GM18858 (cell line): ENCODE measurements at regions not wholly inside any gene's neighbourhood (a gene's known extent, or its start where the extent isn't known, plus 50 kb on each side); places are given as distances from the start of the nearest gene placed in this dataset.

ENCODE experiments used
- ATAC-seq: cut with Tn5 transposase; IDR thresholded peaks from one replicate; pipeline ENCODE4 v1.9.1; 2021; ENCODE audit not compliant: unreplicated experiment

DNA sequence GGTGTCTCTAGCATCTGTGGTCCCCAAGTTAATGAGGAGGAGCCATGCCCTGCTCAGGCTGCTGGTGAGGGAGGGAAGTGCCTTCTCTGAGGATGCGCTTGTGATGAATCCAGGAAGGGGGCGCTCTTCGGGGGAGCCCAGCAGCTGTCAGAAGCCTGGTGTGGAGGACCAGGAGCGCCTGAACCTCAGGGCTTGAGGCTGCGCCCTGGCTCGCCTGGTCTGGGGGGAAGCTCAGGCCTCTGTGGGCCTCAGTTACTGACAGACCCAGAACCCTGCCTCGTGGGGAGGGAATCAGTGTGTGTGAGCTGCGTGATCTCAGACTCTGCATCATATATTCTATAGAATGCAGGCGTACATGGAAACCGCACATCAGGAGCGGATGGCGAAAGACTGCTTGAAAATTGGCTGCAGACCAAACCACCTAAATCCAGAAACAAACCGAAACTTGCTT lies 126.1 kb downstream of the SEC14L1 start:
- ATAC-seq: no peak

DNA sequence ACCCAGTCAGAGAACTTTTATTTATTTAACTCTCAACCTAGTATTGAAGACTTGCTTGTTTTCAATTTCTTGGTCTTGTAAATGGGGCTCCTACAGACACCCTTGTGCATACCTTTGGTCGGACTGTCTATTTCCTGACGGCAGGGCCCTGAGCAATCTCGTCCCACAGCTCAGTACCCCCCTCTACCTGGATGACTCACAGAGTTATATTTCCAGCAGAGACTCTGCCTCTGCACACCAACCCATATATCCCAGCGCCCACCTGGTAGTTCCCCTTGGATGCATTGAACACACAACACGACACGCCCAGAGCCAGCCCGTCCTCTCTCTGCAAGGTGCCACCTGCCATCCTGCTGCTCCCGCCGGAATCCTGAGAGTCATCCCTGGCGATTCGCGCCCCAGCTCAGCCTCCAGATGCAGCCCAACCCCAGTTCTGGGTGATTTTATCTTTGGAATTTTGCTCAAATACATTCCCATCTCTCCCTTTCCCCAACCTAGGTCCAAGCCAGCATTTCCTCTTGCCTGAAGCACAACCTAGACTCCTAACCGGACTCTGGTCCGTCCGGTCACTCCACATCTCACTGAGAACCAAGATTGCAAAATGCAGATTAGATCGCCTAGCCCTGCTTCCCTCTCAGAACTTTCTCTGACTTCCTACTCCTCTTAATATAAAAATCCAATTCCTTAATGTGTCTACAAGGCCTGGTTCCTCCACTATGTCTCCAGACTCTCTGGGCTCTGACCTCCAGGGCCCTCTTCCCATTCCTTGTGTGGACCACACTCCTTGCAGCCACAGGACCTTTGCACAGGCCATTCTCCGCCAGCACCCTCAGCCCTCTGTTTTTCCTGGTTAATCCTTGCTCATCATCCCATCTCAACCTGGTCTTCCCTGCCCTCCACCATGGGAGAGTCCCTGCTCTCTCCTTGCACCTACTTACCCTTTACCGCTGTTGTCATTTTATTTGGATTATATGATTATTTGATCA lies 129.2 kb downstream of the SEC14L1 start:
- no peak for ATAC-seq

DNA sequence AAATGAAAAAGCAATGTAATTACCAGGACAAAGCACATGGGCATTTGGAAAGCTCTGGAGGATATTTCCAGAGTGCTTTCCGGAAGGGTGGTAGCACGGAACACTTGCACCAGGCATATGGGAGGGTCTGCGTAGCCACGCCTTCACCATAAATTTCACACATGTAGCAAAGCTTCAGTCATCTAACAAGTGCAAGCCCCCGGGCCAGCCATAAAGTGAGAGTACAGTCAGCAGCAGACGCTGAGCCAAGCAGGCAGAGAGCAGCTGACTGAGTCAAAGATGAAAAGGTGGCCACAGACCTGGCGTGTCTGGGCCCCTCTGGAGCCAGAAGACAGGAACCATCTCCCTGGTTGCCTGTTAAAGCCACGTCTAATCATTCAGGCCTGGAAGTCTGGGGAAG lies 130.6 kb downstream of the SEC14L1 start:
- no peak for ATAC-seq

DNA sequence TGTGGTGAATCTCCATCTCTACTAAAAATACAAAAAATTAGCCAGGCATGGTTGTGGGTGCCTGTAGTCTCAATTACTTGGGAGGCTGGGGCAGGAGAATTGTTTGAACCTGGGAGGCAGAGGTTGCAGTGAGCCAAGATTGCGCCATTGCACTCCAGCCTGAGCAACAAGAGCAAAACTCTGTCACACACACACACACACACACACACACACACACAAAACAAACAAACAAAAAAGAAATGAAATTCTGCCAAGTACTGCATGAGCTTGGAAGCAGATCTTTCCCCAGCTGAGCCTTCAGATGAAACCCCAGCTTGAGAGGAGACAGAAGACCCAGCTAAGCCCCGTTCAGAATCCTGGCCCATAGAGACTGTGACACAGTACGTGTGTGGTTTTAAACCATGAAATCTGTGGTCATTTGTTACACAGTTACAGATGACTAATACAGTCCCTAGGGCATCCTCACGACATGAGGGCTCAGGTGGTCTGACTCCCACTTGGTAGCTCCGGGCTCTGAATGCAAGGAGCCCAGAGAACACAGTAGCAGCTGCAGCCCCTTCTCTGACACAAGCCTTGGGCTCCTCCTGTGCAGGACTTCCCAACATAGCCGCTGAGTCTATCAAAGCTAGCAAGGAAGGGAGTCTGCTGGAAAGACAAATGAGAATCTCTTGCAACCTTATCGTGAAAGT lies 132.8 kb downstream of the SEC14L1 start:
- no peak for ATAC-seq

DNA sequence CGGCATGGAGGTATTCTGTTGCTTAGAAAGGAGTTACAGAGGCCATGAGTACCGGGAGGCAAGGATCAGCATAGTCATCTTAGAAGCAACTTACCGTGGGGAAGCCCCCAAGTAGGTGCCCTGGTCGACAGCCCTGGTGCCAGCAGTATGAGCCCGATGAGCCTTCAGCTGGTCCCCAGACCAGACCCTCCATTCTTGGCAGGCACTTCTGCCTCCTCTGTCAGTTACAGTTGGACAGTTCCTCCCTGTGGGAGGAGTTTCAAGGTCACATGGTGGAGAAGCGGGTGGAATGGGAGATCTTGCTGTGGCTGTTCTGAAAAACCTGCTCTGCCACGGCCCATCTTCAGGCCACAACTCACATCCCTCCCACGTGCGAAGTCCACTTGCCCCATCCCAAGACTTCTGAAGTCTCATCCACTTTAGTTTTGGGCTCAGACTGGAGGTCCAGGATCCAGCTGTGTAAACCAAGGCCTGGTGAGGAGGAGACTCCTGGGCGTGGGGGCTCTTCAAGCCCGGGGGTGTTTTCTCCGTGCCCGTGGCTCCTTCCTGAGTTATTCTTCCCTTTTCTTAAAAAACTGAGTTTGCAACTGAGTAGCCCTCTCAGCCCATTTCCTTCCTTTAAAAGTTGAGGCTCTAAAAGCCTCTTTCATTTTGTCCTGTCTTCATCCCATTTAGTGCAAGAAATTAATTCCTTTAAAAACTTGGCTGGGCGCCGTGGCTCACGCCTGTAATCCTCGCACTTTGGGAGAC lies 133.5 kb downstream of the SEC14L1 start:
- no peak for ATAC-seq

DNA sequence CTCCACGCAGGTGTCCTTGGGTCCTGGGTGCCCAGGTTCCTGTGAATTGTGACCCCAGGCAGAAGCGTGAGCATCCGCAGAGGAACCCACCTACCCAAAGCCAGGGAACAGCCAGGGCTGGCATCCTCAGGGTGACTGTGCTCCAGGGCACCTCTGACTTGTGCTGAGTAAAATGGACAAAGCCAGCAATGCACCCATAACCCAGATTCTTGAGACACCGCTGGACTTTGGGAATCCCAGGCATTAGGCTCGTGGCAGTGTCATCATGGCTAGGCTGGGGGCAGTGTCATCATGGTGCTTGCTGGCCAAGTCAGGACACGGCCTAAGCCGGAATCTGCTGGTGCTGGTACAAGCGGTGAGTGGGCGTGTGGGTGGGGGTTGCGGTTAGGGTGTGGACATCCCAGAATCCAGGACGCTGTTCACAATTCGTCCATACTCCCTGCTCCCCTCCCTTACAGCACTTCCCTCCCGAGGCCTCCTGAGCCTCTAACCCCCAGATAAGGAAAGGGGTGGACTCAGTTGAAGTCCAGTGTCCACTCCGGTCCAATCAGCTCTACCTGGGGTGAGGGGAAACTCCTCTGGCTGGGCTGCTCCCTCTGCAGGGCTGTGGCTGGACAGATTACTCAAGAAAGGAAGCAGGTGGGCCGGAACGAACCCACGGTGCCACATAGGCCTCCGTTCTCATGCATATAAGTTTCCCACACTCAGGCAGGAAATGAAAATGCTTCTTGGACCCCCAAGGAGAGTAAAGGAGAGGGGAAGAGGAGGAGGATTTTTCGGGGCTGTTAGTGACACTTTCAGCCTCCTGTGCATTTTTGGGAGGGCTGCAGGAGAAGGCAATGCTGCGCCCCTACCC lies 138.9 kb downstream of the SEC14L1 start:
- ATAC-seq: no peak

DNA sequence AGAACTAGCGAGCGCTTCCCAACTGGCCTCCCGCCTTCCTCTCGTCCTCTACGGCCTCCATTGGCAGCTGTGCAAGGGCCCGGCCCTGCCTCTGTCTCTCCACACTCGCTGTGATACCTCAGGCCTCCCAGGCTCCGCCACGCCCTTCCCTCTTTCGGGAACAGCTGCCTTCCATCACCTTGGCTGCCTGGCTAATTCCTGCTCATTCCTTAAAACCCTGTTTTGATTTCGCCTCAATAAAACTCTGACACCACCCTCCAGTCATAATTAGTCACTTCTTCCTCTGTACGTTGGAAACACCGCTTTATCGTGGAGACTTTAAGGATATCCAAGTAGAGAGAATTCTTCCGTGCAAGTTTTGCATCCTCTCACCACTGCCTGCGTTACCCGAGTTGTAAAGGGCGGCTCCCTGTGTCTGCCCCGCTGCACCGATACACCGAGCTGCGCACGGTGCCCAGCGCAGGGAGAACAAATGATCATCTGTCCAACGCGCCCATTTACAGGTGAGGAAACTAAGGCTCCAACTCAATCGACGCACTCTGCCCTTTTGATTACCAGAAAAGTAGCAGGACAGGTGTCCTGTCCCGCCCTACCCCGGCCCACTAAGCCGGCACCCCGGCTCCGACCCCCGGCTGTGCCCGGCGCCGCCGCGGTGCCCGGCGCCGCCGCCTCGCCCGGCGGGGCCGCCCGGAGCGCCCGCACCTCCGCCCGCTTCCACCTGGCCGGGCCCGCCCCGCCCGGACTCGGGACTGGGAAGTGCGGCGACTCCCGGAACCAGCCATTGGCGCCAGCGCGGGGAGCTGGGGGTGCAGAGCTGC lies 139.7 kb downstream of the SEC14L1 start:
- ATAC-seq: no peak

DNA sequence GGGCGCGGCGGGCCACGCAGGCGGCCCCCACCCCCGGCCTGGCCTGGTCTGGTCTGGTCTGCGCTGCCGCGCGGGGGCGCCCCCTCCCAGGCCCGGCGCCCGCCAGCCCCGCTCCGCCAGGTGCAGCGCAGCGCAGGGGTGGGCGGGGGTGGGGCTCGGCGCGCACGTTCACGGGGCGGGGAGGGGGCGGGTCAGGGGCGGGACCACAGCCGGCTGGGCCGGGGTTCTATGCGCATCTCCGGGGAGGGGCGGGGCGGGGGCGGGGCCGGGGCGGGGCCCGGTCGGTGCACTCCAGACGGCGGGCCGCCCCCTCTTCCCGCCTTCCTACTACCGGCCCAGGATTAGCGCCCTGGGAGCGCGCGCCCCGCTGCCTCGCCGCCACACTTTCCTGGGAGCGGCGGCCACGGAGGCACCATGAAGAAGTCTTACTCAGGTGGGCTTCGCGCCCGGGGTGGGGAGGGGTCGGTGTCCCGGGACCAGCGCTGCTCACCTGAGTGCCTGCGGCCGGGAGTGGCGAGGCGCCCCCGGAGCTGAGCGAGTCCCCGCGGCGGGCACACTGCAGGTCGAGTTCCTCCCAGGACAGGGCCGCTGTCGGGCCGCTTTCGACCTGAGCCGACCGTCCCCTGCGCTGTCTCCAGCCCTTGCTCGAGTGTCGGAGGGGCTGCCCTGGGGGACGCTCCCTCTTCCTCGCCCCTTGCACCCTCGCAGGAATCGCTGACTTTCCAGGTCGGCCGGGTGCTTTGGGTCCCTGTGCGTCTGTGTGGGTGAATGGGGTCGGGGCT lies 140.5 kb downstream of the SEC14L1 start:
- ATAC-seq: no peak

DNA sequence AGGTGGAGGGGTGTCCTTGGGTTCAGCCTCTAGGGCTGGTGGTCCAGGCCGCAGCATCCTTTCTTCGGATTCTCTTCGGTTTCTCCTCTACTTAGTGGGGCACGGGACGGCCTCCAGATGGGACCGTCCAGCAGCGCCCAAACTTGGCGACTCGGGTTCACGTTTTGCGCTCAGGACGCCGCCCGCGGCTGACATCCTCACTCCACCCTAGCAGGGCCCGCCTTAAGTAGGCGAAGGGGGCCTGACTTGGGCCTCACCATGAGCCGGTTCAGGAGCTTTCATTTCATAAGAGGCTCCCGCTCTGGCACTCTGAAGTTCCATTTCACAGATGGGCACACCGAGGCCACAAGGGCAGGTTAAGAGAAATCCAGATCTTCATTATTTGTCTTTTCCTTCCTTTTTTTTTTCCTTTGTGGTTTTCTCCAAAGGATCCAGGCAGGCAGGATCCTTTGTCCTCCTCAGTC lies 141.2 kb downstream of the SEC14L1 start:
- no peak for ATAC-seq

DNA sequence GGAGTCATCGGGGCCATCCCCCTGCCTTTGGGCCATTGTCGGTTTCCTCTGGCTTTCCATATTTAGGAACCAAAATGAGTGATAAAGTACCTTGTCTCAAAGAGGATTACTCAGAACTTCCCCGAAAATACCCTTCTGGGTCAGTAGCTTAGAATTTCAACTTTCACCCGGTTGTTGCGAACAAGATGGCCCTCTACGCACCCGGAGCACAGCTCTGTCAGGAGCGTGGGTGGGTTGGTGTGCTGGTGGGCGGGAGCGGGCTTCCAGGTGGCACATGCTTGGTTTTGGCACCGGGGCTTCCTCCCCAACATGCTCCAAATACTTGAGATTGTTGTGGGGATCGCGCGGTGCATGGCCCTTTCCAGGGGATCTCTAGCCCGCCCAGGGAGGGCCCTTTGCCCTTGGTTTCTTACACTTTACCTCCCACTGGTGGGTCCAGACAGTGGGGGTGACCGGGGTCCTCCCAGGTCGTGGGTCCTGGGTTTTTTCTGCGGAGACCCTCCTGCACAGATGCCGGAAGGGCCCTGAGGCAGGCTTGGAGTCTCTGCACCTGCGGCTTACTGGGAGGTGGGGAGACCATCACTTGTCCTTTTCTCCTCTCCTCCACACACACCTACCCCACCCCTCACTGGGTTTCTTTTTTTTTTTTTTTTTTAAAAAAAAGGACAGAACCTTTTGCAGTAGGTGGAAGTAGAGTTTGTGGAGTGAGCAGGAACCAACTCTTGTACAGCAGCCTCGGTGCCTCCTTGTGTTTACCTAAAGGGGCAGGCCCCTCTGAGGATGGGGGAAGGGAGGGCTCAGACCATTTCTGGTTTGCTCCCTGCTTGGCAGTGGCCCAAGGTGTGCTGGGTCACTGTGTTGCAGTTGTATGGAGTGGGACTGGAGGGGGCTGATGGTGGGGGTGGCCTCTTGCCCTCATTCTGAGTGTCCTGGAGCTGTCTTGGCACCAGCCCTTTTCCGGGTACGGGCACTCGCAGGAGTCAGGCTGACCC lies 142.1 kb downstream of the SEC14L1 start:
- ATAC-seq: no peak

DNA sequence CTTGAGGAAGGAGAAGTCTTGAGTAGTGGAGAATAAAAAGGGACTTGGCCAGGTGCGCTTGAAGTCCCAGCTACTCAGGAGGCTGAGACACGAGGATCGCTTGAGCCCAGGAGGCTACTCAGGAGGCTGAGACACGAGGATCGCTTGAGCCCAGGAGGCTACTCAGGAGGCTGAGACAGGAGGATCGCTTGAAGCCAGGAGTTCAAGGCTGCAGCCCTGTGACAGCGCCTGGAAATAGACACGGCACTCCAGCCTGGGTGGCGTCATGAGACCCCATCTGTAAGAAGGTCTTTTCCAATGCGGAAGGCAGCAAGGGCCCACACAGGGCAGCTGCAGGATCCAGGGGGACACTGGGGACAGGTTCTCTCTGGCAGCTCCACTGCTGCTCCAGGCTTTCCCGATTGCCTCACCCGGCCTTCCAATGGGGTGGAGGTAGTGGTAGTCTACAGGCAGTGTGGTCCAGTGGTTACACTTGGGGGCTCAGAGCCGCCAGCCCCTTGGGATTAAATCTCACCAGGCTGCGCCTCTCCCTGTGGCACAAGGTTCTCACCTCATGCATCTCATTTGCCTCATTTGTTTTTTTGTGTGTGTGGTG lies 143.4 kb downstream of the SEC14L1 start:
- no peak for ATAC-seq

DNA sequence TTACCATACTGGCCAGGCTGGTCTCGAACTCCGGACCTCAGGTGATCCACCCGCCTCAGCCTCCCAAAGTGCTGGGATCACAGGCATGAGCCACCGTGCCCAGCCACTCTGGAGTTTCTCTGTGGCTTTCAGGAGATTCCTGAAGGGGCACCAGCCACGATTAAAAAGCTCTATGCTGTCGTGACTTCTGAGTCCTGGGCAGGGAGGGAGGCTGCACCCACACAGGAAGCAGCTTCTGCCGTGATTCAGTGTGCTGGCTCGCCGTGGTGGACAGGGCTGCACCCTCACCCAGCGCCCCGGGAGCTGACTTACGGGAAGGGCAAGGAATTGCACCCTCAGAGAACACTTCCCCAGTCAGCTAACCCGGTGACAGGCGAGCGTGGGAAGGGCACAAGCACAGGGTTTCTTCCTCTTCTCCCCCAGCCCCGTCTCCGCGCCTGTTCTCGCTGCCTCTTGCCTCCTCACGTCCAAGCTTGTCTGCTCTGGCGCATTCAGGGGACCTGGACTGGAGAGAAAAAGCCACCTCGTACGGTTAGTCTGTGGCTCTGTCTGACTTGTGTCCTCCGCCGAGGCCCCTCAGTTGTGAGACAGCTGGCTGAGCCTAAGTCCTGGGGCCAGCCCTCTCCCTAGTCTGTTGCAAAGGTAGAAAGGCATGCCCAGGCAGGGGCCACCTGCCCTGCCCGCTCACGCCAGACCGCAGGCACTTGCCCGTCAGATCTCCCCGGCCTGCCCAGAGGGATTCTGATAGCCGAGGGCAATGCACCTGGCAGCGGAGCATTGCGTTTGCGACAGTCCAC lies 145.0 kb downstream of the SEC14L1 start:
- ATAC-seq: no peak

DNA sequence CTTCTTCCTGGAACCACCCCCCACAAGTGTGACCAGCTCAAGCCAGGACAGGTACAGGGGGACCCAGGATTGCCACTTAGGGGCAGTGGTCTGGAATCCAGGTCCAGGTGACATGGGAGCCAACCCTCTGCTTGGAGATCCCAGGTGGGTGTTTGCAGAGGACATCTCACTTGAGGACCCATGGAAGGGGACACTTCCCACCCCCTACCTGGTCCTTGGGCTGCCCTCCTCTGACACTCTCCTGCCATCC lies 145.5 kb downstream of the SEC14L1 start:
- ATAC-seq: no peak

DNA sequence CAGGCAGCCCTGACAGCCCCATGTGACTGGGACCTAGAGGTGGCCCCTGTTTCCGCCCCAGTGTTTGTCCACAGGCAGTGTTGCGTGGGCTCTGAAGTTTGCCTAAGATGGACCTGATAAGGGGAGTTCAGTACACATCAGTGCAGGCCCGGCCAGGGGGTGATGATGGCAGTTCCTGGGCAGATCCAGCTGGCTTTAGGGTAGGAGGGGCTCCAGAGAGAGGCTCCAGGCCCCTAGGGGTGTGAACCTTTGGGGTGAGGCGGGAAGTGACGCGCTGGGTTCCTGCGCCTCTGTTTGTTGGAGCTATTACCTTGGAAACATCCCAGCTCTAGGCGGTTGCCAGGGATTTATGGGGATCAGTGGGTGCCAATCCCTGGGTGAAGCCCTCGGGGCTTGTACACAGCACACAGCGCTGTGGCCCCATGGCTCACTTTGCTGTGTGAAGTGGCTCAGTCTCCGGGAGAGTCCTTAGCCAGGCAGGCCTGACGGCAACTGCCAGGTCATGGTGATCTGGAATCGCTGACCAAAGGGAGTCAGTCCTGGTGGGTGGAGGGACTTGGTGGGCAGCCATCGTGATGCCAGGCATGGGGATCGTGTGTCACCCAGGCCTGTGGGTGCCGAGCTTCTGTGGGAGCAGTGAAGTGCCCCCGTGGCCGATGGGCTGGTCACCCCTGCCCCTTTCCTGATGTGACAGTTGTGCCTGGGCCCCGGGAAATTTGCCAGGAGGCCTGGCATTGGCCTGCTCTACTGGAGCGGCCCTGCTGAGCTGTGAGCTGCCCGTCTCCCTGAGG lies 146.1 kb downstream of the SEC14L1 start:
- ATAC-seq: no peak

DNA sequence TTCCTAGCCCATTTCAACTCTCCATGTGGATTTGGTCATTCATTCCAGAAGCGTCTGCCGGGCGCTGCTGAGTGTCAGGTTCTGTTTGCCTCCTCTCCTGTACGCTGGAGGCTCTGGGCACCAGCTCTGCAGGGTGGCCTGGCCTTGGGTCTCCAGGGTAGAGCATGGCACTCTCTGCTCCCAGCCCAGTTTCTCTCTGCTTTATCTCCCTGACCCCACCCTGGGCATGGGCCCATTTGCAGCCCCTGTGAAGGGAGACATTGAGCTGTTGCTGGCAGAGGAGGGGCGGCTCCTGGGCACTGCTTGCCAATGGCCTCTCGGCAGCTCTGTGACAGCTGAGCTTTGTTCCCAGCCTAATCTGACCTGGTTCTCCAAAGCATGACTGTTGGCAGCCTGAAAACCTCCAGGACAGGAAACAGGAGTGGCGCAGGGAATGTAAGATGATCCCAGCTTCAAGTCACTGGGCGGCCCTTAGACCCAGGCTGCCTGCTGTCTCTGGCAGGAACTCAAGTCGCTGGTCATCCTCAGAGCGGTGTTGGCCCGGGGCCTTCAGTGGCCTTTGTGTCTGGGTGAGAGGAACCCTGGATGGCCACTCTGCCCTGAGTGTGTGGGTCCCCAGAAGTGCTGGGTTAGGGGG lies 146.8 kb downstream of the SEC14L1 start:
- ATAC-seq: no peak
